ENCODE measurements at regions not wholly inside any gene's neighbourhood (a gene's known extent, or its start where the extent isn't known, plus 50 kb on each side); places are given as distances from the start of the nearest gene placed in this dataset.

GRCh38 chr2:20540587-20541293 is 93.9 kb downstream of the RHOB start:
- DNase-seq: no peak

- no peak for DNase-seq
Observed at GRCh38 chr2:20541294-20541640, 94.4 kb downstream of the RHOB start.

- DNase-seq: no peak
Observed at GRCh38 chr2:20541651-20542050, 94.8 kb downstream of the RHOB start.

- DNase-seq: no peak
Observed at GRCh38 chr2:20542269-20542668, 95.4 kb downstream of the RHOB start.

DNA sequence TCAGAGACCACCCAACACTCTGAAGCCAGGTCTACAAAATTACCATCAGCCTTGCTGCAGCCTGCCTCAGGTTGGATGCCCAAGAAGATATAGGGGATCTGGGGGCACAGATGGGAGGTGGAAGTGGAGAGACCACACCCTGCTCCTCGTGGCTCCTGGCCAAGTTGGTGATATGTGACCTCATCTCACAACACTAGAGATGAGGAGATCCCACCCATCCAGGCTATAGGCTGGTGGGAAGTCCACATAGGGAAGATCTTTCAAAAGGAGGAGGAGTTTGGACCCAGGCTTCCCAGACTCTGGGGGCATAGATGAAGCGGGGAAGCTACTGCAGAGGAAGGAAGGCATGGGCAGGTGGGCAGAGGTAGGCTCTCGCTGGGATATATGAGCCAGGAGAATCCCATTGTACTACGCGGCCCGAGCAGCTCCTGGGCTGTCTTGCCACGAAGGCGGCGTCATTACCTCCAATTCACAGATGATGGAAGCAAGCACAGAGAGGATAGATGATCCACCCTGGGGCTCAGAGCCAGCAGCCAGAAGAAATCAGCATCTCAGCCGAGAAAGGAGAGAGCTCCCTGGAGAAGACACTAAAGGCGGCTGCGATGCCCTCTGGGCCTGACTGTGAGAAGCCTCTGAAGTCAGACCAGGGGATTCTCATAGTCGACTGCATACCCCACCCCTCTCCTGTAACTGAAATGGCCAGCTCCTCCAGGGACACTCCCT is 96.0 kb downstream of the RHOB start:
- DNase-seq: no peak

DNA sequence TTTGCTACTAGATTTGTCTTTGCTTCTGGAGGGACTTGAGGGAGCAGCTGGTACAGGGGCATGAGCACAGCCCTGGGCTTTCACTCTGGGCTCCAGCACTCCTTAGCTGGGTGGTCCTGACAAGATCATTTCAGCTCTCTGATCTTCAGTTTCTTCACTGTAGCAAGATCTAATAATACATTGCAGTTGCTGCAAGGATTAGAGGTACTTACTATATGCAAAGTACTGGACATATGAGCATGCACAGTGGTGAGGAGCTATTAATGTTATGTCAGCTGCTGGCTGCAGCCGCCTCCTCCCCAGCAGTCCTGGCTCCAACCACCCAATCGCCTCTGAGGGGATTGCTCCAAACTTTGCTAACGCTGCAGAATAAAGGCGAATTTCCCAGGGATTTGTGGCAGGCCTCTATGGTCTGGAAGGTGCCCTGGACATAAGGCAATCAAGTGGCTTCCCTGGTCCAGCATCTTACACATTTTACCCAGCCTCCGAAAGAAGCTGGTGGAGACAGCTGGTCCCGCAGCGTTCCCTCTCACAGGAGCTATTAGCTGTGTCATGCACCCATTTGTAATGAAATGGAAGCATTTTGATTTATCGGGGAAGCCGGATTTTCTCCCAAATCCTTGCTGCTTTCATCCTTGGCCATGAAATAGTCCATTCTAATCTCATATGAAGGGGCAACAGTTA is 96.7 kb downstream of the RHOB start:
- DNase-seq: no peak

- DNase-seq: no peak
Observed at GRCh38 chr2:20544153-20544747, 97.4 kb downstream of the RHOB start.

GRCh38 chr2:20549144-20549543 is 101.8 kb downstream of the HS1BP3 start:
- no peak for DNase-seq

DNA sequence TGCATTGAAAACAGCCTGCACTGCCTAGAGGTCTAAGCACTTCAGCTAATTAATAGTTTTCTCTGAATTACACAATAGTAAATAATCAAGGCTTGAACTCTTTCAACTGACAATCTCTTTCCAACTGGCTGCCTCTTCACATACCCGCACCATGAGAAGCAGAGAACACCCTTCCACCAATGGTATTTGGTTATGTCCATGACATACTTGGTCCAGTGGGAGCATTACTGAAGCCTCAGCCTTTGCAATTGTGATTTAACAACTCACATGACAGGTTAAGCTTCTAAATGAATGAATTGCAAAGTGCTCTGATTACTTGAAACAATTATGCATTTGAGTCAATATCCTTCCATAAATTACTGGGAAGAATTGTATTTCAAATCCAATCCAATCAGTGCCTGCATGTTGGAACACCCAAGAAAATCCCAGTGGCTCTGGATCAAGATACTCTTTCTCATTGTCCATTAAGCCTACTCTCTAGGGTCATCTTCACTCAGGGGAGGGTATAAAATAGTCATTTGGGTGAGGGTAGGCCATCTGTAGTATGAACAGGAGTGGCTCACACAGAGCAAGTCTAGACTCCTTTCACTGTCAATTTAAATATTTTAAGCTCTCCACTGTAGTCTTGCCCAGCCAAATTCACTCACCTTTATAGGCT is 101.1 kb downstream of the HS1BP3 start:
- DNase-seq: no peak

DNA sequence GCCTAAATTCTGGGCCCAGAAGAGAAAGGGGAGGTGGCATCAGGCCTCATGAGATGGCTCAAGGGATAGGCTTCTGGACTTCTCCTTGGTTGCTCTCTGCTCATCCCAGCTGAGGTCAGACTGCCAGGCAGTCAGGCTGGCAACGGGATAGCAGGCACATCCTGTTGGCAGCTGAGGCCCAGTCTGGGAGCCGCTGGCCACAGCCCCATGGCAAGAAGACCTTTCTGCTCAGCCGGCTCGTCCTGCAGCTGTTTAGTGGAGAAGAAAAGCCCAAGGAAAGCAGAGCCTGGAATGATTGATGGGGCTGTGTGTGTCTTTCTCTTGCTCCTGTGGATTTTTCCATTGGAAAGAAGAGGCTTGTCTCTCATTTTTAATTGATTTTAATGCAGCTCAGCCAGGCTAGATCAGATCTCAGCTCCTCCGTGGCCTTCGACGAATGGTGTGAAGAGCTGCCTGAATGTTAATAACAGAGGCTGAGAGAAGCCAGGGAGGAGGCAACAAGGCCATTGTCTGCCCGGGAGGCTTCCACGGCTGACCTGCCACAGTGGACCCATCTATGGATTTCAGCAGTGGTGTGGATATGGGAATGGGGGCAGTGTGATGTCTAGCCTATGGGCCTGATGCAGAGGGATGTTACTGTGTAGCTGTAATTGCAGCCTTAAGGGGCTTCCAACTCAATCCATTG is 99.5 kb downstream of the HS1BP3 start:
- no peak for DNase-seq

DNA sequence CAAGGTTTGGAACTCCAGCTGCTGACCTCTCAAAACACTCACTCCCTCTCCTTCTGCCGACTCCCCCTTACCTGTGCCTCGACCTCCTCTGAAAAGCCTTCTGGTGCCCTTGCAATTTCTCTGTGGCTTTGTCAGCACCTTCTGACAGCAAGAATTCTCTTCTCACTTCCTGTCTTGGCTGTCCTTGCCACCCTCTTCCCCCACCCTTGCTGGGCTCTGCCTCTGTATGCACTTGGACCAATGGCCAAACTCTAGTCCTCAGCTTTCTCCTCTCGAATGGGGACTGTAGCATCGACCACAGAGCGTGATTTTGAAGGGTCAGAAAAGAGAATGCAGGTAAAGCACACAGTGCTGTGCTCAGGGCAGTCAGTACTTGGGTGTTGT is 99.0 kb downstream of the HS1BP3 start:
- no peak for DNase-seq

DNA sequence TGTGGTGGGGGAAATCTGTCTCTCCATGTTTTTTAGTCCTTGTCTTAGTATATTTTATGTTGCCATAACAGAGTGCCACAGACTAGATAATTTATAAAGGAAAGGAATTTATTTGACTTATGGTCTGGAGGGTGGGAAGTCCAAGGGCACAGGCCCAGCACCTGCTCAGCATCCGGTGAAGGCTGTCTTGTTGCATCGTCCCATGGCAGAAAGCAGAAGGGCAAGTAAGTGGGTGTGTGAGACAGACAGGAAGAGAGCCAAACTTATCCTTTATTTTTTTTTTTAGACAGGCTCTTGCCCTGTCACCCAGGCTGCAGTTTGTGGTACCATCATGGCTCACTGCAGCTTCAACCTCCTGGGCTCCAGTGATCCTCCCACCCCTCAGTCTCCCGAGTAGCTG is 98.1 kb downstream of the HS1BP3 start:
- DNase-seq: no peak

DNA sequence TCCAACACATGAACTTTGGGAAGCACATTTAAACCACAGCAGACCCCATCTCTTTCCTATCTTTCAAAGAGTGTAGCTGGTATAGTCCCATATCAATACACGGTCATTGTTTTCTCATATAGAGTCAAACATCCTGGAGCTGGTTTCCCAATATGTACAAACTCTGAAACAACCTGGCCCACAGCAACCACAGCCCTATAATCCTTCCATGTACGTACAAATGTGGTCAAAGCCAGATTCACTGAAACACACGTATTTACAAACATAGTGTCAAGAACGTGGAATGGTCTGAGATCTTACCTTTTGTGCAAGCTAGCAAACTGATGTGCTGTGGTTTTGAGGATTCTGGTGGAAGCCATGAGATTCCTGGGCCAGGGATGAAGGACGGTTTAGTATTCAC is 97.3 kb downstream of the HS1BP3 start:
- DNase-seq: no peak

DNA sequence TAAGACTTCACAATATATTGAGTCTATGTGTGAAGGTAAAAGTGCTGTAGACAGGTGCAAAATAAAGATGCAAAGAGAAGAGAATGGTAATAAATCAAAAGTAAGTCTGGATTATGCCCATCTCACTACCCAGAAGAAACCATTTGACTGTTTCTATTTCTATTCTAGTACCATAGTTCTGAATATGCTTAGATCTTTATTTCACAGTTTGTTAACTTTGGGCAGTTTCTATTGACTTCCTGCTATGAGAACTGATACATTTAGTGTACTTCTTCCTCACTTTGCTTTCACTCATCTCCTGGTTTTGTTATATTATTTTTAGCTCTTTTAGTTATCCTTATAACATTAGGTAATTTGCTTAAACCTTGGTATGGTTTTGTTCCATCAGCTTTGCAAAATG is 94.9 kb downstream of the HS1BP3 start:
- no peak for DNase-seq

- no peak for DNase-seq
Observed at GRCh38 chr2:20556756-20557155, 94.1 kb downstream of the HS1BP3 start.

GRCh38 chr2:20557226-20557625 is 93.7 kb downstream of the HS1BP3 start:
- no peak for DNase-seq

DNA sequence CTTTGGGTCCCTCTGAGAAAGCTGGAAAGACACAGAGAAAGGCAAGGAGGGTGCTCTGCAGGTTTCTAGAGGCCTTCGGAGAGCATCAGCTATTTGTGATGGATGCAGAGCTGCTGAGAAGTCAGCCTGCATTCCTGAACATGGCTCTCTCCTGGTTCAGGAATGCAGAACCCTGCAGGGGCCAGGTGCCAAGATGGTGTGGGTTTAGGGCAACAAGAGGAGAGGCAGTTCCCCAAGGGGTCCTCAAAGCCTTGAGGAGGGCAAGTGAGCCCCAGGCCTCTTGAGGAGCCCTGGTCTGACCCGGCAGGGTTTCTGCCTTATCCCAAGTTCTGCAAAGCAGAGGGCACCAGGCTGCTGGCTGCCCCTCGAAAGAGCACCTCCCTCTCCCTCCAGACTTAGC is 93.3 kb downstream of the HS1BP3 start:
- no peak for DNase-seq

DNA sequence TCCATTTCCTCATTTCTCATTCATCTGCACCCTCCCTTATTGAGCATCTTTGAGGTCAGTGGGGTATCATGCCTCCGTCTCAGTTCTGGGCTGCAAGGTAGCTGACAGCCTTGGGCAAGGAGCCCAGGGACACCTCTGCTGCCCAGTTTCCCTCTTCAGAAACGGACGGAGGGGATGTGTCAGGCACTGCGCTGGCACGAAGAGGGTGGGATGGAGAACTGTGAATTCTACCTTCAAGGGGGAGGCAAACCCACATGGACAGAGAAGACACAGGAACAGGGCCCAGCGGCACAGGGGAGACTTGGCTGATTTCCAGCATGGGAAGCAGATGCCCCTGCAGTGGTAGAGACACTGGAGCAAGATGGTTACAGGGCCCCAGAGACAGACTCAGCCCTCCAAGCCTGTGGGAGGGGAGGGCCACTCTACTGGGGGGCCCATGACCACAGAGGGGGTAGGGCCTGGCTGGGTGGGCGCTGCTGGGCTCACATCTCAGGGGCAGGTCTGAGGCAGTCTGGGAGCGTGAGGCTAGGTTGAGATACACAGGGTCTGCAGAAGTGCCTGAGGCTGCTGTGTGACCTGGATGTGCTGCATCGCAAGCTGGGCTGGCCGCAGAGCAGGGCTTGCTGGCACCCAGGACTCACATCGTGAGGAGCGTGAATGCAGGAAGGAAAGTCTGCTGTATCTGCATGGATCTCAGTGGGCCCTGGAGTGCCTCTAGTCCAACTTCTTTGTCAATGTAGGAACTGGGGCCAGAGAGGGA is 92.3 kb downstream of the HS1BP3 start:
- no peak for DNase-seq

DNA sequence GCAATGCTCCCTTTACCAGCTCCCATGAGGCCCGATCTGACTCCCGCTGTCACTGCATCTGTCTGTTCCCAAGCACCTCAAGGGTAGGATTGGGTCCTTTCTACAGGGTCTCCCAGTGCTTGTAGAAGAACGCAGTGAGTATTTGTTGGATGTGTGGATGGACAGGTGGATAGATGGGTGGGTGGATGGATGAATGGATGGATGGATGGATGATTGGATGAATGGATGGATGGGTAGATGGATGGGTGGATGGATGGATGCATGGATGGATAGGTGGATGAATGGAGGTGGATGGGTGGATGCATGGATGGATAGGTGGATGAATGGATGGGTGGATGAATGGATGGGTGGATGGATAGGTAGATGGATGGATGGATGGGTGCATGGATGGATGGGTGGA is 91.6 kb downstream of the HS1BP3 start:
- no peak for DNase-seq

- DNase-seq: no peak
Observed at GRCh38 chr2:20560011-20560410, 90.9 kb downstream of the HS1BP3 start.

- no peak for DNase-seq
Observed at GRCh38 chr2:20560891-20561636, 89.8 kb downstream of the HS1BP3 start.
